MM.1S (cell line): ENCODE measurements at regions not wholly inside any gene's neighbourhood (a gene's known extent, or its start where the extent isn't known, plus 50 kb on each side); places are given as distances from the start of the nearest gene placed in this dataset.

Experiments
- DNase-seq: peaks from one replicate; pipeline ENCODE4 v3.0.0-alpha.2; 2015
- H2AFZ ChIP-seq: fragments of 300-600 bp; sonication (generic); 2 replicates; pipeline ENCODE4 v1.6.0; 2016; ENCODE audit warnings: antibody characterized with exemption, low read length
- H3F3A ChIP-seq: fragments of 300-600 bp; sonication (generic); 2 replicates; pipeline ENCODE4 v1.6.1; 2016; ENCODE audit warnings: mild to moderate bottlenecking, antibody characterized with exemption, low read length, moderate library complexity, mixed read lengths; ENCODE audit not compliant: insufficient read depth
- H3K27ac ChIP-seq: fragments of 300-600 bp; sonication (generic); 2 replicates; pipeline ENCODE4 v1.5.1; 2016; ENCODE audit warnings: mild to moderate bottlenecking, low read length
- H3K27me3 ChIP-seq: fragments of 300-600 bp; sonication (generic); replicated peaks from 2 replicates; pipeline ENCODE4 v1.6.0; 2016; ENCODE audit warnings: low read length; ENCODE audit not compliant: insufficient read depth
- H3K36me3 ChIP-seq: fragments of 300-600 bp; sonication (generic); replicated peaks from 2 replicates; pipeline ENCODE4 v1.6.1; 2016; ENCODE audit warnings: mild to moderate bottlenecking, low read length, mixed read lengths; ENCODE audit not compliant: insufficient read depth
- H3K4me1 ChIP-seq: fragments of 300-600 bp; sonication (generic); 2 replicates; pipeline ENCODE4 v1.6.1; 2016; ENCODE audit warnings: low read length, mixed read lengths
- H3K4me2 ChIP-seq: fragments of 300-600 bp; sonication (generic); 2 replicates; pipeline ENCODE4 v1.6.0; 2016; ENCODE audit warnings: low read depth, low read length
- H3K4me3 ChIP-seq: fragments of 300-600 bp; sonication (generic); 2 replicates; pipeline ENCODE4 v1.5.1; 2016; ENCODE audit warnings: low read length, mixed read lengths
- H3K79me2 ChIP-seq: fragments of 300-600 bp; sonication (generic); 2 replicates; pipeline ENCODE4 v1.6.1; 2016; ENCODE audit warnings: mixed run types, low read length, mixed read lengths
- H3K9ac ChIP-seq: fragments of 300-600 bp; sonication (generic); 2 replicates; pipeline ENCODE4 v1.6.1; 2016; ENCODE audit warnings: low read length, mixed read lengths
- H3K9me2 ChIP-seq: fragments of 300-600 bp; sonication (generic); replicated peaks from 2 replicates; pipeline ENCODE4 v1.6.1; 2016; ENCODE audit warnings: mild to moderate bottlenecking, low read length, mixed read lengths; ENCODE audit not compliant: insufficient read depth
- H3K9me3 ChIP-seq: fragments of 300-600 bp; sonication (generic); replicated peaks from 2 replicates; pipeline ENCODE4 v1.6.1; 2016; ENCODE audit warnings: mild to moderate bottlenecking, low read length, mixed read lengths; ENCODE audit not compliant: insufficient read depth
- H4K20me1 ChIP-seq: fragments of 300-600 bp; sonication (generic); 2 replicates; pipeline ENCODE4 v1.6.1; 2016; ENCODE audit warnings: mild to moderate bottlenecking, low read length, moderate library complexity, mixed read lengths; ENCODE audit not compliant: insufficient read depth
- EZH2 ChIP-seq: fragments of 300-600 bp; sonication (generic); optimal IDR thresholded peaks from 2 replicates; pipeline ENCODE3; 2017; ENCODE audit warnings: low read depth, mild to moderate bottlenecking, antibody characterized with exemption, low read length, mixed read lengths
- EZH2phosphoT487 ChIP-seq: fragments of 300-600 bp; sonication (generic); IDR thresholded peaks from 2 replicates; pipeline ENCODE4 v1.6.1; 2018; ENCODE audit warnings: antibody characterized with exemption, low read length
- TF ChIP-seq, protein P1 (sequence below): fragments of 300-600 bp; sonication (generic); IDR thresholded peaks from 2 replicates; pipeline ENCODE4 v1.5.1; 2016; ENCODE audit warnings: antibody characterized with exemption, low read length, mixed read lengths

DNA sequence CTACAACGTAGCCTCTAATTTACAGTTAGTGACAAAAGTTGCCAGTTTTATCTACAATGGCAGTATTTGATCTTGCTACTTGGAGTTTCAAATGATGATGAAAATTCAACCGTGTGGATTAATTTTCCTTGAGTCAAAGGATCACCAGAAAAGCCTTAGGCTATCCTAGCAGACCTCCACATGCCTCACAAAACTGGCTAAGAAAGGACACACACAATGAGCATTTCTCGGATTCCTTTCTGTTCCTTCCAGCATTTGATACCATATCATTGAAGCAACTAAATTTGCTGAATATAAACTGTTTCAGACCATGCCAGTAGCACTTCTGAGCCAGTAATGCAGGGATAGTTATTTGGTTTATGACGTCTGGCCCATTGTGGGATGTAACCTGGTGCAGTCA, 587.4 kb upstream of the MDFIC2 start:
- TF ChIP-seq EZH2 (no peak), EZH2phosphoT487 (no peak)
- TF ChIP-seq, protein P1, sequence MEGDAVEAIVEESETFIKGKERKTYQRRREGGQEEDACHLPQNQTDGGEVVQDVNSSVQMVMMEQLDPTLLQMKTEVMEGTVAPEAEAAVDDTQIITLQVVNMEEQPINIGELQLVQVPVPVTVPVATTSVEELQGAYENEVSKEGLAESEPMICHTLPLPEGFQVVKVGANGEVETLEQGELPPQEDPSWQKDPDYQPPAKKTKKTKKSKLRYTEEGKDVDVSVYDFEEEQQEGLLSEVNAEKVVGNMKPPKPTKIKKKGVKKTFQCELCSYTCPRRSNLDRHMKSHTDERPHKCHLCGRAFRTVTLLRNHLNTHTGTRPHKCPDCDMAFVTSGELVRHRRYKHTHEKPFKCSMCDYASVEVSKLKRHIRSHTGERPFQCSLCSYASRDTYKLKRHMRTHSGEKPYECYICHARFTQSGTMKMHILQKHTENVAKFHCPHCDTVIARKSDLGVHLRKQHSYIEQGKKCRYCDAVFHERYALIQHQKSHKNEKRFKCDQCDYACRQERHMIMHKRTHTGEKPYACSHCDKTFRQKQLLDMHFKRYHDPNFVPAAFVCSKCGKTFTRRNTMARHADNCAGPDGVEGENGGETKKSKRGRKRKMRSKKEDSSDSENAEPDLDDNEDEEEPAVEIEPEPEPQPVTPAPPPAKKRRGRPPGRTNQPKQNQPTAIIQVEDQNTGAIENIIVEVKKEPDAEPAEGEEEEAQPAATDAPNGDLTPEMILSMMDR: no peak
- Histone ChIP-seq H2AFZ (no peak overlapping the region), H3K4me1 (no peaks in the 10 kb centered on the region), H3K9me2 (no peaks in the 10 kb centered on the region), H3F3A (no peaks in the 10 kb centered on the region), H3K36me3 (no peaks in the 10 kb centered on the region), H3K27me3 (no peaks in the 10 kb centered on the region), H3K4me2 (no peak overlapping the region), H3K27ac (no peak overlapping the region), H3K79me2 (no peaks in the 10 kb centered on the region), H3K4me3 (no peak overlapping the region), H4K20me1 (no peaks in the 10 kb centered on the region), H3K9ac (no peak overlapping the region), H3K9me3 (no peaks in the 10 kb centered on the region)
- no peak for DNase-seq

DNA sequence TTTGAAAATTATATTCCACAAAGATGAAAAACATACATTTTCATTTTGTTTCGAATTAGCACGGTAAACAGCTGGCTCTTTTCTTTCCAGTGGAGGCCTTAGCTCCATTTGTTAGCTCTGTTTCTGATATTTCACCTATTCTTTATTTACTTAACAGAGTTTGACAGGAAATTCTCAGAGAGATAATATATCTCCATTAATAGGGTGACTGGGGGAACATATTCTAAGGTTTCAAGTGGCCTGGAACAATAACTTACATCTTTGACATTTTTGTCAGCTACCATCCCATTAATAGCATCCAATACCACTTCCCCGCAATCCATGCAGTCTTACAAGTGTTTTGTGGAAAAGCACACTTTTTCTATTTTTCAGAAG, 577.6 kb upstream of the MDFIC2 start:
- Histone ChIP-seq H3K4me3 (no peak overlapping the region), H4K20me1 (no peaks in the 10 kb centered on the region), H3F3A (no peaks in the 10 kb centered on the region), H3K4me1 (no peaks in the 10 kb centered on the region), H3K27me3 (no peaks in the 10 kb centered on the region), H2AFZ (no peak overlapping the region), H3K9me2 (no peaks in the 10 kb centered on the region), H3K9ac (no peak overlapping the region), H3K36me3 (no peaks in the 10 kb centered on the region), H3K9me3 (no peaks in the 10 kb centered on the region), H3K4me2 (no peak overlapping the region), H3K79me2 (no peaks in the 10 kb centered on the region), H3K27ac (no peak overlapping the region)
- DNase-seq: no peak
- TF ChIP-seq EZH2 (no peak), EZH2phosphoT487 (no peak)
- TF ChIP-seq, protein P1: no peak

DNA sequence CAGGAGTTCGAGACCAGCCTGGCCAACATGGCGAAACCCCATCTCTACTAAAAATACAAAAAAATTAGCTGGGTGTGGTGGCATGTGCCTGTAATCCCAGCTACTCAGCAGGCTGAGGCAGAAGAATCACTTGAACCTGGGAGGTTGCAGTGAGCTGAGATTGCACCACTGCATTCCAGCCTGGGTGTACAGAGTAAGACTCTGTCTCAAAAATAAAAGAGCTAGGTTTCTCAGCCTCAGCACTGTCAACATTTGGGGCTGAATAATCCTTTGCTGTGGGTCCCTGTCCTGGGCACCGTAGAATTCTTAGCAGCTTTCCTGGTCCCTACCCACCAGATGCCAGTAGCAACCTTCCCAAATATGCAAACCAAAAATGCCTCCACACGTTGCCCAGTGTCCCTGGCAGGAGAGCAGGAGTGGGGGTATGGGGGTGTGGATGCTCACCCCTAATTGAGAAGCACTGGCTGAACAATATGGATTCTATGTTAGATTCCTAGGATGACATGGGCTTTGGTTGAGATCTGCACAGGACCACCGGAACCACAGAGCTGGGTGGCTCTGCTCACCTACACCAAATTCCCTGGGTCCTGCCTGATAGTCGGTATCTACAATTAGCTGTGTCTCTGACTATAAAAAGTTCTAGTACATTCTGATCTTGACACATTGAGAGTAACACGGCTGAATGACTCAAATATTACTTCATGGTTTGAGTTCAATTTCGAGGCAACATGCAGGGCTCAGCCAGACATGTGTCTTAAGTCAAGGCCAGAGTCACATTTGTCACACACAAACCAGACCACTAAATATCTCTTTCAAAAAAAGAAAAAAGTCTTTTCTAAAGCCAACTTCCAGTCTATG, 577.0 kb upstream of the MDFIC2 start:
- H3K4me3 ChIP-seq: no peak overlapping the region
- H3K27ac ChIP-seq: no peak overlapping the region
- no peaks in the 10 kb centered on the region for H4K20me1 ChIP-seq
- no peaks in the 10 kb centered on the region for H3K36me3 ChIP-seq
- no peak overlapping the region for H2AFZ ChIP-seq
- no peak overlapping the region for H3K4me2 ChIP-seq
- no peak overlapping the region for H3K9ac ChIP-seq
- H3K4me1 ChIP-seq: no peaks in the 10 kb centered on the region
- no peaks in the 10 kb centered on the region for H3F3A ChIP-seq
- H3K9me3 ChIP-seq: no peaks in the 10 kb centered on the region
- TF ChIP-seq EZH2phosphoT487 (no peak), EZH2 (no peak)
- TF ChIP-seq, protein P1: no peak
- no peaks in the 10 kb centered on the region for H3K9me2 ChIP-seq
- H3K79me2 ChIP-seq: no peaks in the 10 kb centered on the region
- H3K27me3 ChIP-seq: no peaks in the 10 kb centered on the region
- no peak for DNase-seq
